K562 (cell line): ENCODE measurements at regions not wholly inside any gene's neighbourhood (a gene's known extent, or its start where the extent isn't known, plus 50 kb on each side); places are given as distances from the start of the nearest gene placed in this dataset.

ENCODE experiments used
- NFRKB ChIP-seq: fragments of 450-650 bp; IDR thresholded peaks from 2 replicates; pipeline ENCODE4 v1.6.1; 2016; ENCODE audit warnings: low read depth
- TF ChIP-seq, protein P1 (sequence below): sonication (generic); formaldehyde crosslinking; IDR thresholded peaks from 2 replicates; pipeline ENCODE4 v1.9.0; 2022; ENCODE audit warnings: mild to moderate bottlenecking, missing genetic modification reagents

DNA sequence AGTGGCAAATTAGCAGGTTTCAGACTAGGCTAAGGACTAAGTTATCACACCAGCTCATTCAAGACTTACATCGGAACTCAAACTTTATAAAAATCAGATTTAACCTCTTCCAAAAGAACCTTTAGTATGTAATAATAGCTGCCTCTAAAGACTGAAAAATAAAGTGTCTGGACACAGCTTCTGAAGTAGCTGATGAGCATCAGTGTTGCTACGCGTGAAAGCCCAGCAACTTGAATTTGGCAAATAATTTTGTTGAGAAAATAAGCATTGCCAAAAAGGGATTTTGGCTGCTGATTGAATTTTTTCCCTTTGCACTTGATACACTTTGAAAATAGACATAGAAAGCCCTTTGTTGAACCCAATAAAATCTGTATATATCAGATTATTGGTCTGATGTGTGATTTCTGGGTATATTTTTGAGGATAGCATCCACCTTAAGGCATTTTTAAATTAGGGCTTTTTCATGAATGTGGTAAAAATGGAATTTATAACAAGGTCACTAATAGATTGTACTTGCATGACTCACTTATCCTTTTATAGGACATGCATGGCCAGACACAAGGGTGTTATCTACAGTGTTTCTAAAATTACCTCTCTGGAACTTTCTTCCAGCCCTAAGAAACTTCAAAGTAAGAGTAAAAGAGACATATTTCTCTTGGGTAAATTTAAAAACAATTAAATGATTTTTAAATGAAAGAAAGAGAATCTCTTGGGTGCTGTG, 350.4 kb downstream of the TENT5A start:
- TF ChIP-seq, protein P1, sequence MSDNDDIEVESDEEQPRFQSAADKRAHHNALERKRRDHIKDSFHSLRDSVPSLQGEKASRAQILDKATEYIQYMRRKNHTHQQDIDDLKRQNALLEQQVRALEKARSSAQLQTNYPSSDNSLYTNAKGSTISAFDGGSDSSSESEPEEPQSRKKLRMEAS (CRISPR knock-in tag): no peak
- TF ChIP-seq NFRKB: no peak
